Fibroblast of skin of left quadriceps (primary cell): ENCODE measurements at regions not wholly inside any gene's neighbourhood (a gene's known extent, or its start where the extent isn't known, plus 50 kb on each side); places are given as distances from the start of the nearest gene placed in this dataset.

ENCODE experiments used
- DNase-seq, 2 experiments: peaks; one replicate each; pipeline ENCODE4 v3.0.0-alpha.2; 2013; ENCODE audit warnings: low read depth in 2 of 2

DNA sequence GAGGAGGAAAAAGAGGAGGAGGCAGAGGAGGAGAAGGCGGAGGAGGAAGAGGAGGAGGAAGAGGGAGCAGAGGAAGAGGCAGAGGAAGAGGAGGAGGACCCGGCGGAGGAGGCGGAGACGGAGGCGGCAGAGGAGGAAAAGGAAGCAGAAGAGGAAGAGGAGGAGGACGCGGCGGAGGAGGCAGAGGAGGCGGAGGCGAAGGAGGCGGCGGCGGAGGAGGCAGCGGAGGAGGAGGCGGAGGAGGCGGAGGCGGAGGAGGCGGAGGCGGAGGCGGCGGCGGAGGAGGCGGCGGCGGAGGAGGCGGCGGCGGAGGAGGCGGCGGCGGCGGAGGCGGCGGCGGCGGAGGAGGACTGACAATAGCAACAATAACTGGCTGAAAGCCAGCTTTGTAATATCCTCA, 616.6 kb downstream of the TBC1D22A start:
- no peak for DNase-seq

DNA sequence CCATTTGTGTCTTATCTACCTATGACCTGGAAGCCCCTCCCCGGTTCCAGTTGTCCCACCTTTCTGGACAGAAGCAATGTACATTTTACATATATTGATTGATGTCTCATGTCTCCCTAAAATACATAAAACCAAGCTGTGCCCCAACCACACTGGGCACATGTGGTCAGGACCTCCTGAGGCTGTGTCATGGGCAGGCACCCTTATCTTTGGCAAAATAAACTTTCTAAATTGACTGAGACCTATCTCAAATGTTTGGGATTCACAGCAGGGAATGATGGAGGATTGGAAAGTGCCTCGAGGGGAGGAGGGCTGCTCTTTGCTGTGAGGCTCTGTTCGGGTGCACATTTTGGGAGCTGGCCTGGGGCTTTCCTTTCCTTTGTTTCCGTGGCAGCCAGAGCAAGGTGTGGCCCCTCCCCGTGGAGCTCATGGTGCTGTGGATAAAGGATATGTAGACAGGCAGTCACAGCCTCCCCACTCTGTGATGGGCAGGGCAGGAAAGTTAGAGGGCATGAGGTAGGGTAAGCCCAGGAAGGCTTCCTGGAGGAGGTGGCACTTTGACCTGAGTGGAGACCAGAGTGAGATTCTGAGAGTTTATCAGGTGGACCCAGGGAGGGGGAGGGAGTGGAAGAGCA, 615.6 kb downstream of the TBC1D22A start:
- DNase-seq, result no peak

DNA sequence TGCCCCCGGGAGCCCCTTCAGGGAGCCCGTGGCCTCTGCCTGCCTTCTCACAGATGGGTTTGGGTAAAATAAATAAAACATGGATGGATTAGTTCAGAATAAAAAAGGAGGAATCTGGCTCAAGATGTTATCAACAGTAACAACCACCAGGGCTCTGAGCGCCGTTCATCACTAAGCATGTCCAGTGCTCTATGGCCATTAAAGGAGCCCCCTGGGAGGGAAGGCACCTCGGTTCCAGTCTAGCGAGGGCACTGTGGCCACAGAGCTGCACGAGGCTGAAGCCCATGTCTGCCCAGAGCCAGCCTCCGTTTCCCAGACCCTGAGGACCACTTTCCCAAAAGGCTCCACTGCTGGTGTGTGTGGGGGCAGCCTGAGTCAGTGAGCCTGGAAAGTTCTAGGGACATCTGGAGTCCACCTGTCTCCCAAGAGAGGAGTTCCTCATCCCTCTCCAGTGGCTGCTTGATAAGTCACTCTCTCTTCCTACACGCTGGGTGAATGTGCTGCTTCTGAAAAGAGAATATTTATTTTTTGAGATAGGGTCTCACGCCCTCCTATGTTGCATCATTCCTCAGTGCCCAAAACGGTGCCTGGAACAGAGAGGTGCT, 614.6 kb downstream of the TBC1D22A start:
- DNase-seq, result no peak

DNA sequence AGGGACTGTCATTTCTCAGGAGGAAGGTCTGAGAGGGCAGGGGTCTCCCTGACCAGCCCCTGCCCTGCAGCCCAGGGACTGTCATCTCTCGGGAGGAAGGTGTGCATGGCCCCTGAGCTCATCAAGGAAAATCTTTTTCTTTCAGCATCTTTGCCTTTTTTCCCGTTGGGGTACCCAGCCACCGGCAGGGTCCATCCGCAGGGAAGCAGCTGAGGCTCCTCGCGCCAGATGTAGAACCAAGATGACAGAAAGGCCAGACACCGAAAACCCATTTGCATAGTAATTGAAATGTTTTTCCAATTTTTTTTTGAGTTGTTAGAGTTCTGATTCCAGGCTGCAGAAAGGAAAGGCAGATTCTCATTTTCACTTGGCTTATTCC, 613.9 kb downstream of the TBC1D22A start:
- DNase-seq, result no peak

DNA sequence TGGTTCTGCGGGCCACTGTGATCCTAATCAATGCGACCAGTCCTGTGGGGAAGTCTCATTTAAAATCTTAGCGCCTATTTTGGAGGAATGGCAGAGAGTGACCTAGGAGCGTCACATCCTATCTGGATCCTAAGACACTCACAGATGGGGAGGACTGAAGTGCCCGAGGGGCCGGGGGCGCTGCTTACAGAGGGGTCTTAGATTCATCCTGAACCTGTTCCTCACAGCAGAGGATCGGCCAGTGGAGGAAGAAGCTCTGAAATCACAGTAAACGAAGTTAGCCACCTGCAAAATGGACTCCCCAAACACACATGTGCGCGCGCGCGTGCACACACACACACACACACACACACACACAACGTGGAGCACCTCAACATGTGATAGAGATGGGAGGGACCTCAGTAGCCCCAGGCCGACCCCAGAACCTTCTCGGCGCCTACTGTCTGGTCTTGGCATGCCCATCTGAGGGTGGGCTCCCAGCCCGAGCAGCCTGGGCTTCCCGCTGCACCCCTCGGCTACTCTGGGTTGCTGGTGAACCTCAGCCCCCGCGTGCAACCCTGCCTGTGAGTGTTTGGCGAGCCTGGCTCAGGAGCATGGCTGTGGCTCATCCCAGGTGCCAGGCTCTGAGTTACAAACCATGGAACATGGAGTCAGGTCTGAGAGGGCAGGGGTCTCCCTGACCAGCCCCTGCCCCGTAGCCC, 613.3 kb downstream of the TBC1D22A start:
- DNase-seq, result no peak

GRCh38 chr22:47374901-47375575, 612.6 kb downstream of the TBC1D22A start:
- DNase-seq, result no peak

GRCh38 chr22:47374273-47374771, 611.9 kb downstream of the TBC1D22A start:
- DNase-seq, result no peak

GRCh38 chr22:47373648-47374272, 611.3 kb downstream of the TBC1D22A start:
- no peak for DNase-seq

GRCh38 chr22:47372596-47373385, 610.3 kb downstream of the TBC1D22A start:
- DNase-seq, result no peak

DNA sequence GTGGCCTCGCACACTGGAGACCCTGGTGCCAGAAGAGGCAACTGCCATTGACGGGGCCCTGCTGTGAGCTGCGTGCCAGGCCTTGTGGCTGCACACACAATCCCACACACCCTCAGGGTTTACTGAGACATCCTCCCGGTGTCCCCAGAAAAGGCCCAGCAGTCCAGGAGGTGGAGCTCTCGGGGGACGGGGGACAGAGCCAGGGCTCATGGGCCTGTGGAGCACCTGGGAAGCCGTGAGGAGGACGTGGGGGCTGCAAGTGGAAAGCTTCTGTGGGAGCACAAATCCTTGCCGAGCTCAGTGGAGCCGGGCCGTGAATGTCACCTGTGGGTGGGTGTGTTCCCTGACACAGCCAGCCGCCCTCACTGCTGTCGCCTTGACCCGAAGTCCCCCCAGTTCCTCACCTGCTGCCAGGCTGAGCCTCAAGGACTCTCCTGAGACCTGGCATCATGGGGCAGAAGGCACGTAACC, 609.7 kb downstream of the TBC1D22A start:
- DNase-seq, result no peak

- no peak for DNase-seq
Observed at GRCh38 chr22:47371263-47372090, 609.0 kb downstream of the TBC1D22A start.

DNA sequence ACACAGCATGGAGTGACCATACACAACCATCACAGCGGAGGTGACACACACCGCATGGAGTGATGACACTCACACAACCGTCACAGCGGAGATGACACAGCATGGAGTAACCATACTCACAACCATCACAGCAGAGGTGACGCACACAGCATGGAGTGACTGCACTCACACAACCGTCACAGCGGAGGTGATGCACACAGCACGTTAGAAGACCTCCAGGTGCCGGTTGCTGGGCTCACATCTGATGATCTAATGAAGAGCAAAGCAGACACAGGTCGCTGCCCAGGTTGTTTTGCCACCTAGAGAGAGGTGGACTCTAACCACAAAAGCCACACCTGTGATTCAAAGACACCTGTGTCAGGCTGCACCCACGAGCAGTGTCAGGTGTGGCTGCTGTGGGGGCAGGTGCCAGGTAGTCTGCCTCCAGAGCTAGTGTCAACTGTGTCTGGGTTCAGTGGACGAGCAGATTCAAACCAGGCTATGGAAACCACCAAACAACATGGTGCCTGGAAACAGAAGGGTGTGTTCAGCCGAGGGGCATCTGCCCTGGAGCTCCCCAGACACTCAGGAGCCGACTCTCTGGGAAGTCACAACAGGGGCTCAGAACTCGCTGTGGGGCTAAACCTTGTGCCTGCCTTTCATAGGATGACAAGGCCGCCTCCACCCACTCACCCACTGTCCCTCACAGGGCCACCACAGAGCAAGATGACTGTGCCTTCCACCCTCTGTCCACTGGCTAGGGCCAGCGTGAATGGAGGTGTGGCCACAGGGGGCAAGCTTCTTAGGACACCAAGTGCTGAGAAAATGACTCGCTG, 608.2 kb downstream of the TBC1D22A start:
- DNase-seq, result no peak

DNA sequence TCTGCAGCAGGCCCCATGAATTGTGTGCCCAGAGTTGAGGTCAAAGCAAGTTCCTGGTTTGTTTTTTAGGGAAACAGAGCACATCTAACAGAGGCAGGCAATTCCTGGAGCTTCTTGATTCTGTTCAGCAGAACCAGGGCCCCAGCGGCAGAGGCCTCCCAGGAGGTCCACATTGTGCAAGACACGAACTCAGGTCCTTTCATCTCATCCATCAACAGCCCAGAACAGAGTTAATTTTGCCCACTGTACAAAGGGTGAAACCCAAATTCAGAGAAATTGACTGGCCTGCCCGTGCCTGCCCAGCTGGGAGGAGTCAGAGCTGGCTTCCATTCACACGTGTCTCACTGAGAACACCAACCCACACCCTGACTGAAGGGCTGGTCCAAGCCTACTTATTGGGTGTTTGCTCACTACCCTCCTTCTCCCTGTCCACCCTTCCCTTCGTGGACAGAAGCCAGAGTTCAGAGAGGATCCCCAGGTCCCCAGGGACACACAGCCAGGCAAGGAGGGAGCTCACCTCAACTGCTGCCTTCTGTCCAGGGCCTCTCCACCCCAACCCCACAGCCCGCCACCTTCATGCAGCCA, 607.1 kb downstream of the TBC1D22A start:
- no peak for DNase-seq

DNA sequence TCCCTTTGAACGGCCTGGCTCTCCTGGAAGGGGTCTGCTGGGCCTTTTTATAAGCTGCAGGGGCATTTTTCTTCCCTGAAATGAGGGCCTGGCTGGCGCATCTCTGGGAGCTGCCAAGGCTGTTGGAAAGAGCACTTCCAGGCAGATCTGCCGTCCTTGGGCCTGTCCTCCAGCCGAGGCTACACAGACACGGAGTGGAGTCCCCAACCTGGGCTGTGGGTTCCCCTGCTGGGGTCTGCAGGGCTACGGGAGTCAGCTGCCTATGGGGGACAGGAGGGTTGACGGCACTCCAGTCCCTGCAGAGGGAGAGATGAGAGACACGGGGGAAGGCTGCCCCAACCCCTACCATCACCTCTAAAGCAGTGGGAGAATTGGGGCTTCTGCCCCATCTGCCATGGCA, 606.6 kb downstream of the TBC1D22A start:
- no peak for DNase-seq

GRCh38 chr22:47367993-47368945, 605.8 kb downstream of the TBC1D22A start:
- DNase-seq, result no peak

DNA sequence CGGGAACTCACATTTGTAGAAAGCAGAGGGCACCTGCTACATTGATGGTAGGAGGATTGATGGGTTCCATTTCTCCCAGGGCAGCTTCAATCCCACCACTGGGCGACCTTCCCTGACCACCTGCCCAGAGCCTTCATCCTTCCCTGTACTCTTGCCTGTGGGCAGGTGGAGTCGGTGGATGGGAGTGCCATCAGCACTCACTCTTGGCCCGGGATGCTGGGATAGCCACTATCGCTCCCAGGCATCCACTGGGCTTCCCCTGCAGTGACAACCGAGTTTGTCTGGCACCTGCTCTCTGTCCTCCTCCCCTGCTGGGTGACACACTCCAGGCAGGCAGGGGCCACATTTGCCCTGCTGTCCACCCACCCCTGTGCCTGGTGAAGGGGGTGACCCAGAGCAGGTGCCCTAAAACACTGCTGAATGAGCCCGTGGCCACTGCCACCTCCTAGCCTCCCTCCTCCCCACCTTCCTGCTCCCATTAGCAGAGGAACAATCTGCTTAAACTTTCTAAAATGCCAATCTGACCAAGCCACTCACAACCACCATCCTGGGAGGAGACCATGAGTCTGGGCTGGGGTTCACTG, 604.7 kb downstream of the TBC1D22A start:
- DNase-seq, result no peak

DNA sequence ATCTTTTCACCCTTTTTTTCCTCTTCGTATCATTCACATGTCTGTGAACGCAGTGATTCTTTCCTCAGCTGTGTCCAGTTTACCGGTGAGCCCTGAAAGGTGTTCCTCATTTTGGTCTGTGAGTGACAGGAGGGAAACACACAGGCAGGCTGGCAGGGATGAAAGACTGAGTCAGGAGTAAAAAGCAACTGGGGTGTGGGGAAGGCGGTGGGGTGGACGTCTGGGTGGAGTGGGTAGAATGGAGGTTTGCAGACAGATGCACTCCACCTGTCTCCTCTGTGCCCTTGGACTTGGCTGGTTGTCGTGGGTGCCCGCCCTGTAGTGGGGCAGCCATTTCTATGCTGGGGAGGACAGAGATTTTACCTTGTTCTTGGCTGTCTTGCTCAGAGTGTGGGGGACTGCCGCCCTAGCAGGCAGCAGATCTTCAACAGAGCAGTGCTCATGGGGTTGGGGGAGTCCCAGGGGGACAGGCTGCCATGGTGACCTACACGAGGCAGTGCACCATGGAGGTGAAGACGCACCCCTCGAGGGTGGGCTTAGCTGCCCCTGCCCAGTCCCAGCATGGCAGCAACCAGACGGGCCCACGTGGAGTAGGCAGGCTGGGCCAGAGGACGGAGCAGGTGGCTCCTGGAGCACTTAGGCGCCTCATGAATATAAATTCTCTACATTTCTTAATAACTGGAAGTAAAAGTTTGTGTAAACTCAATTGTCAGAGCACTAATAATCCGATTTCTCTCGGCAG, 603.7 kb downstream of the TBC1D22A start:
- no peak for DNase-seq
